Hepatocyte (in vitro differentiated cells): ENCODE measurements at regions not wholly inside any gene's neighbourhood (a gene's known extent, or its start where the extent isn't known, plus 50 kb on each side); places are given as distances from the start of the nearest gene placed in this dataset.

Source experiments
- DNase-seq: peaks from one replicate; pipeline ENCODE4 v3.0.0-alpha.2; 2016; ENCODE audit warnings: low spot score
- H2AFZ ChIP-seq: fragments of 200-600 bp; sonication (generic); 2 replicates; pipeline ENCODE4 v1.6.0; 2016; ENCODE audit warnings: antibody characterized with exemption, mild to moderate bottlenecking
- H3K27ac ChIP-seq: fragments of 200-600 bp; sonication (generic); 2 replicates; pipeline ENCODE4 v1.5.1; 2016; ENCODE audit warnings: mild to moderate bottlenecking
- H3K27me3 ChIP-seq: fragments of 200-600 bp; sonication (generic); 2 replicates; pipeline ENCODE4 v1.6.1; 2016
- H3K36me3 ChIP-seq: fragments of 200-600 bp; sonication (generic); replicated peaks from 2 replicates; pipeline ENCODE4 v1.5.1; 2016; ENCODE audit warnings: low read depth; ENCODE audit not compliant: insufficient read depth
- H3K4me1 ChIP-seq: fragments of 200-600 bp; sonication (generic); 2 replicates; pipeline ENCODE4 v1.5.1; 2016; ENCODE audit warnings: mild to moderate bottlenecking, moderate library complexity; ENCODE audit not compliant: insufficient read depth
- H3K4me2 ChIP-seq: fragments of 200-600 bp; sonication (generic); 2 replicates; pipeline ENCODE4 v1.6.0; 2016
- H3K4me3 ChIP-seq: fragments of 200-600 bp; sonication (generic); 2 replicates; pipeline ENCODE4 v1.5.1; 2016; ENCODE audit warnings: mild to moderate bottlenecking
- H3K79me2 ChIP-seq: fragments of 200-600 bp; sonication (generic); 2 replicates; pipeline ENCODE4 v1.6.0; 2017; ENCODE audit warnings: mild to moderate bottlenecking
- H3K9me2 ChIP-seq: fragments of 200-600 bp; sonication (generic); replicated peaks from 2 replicates; pipeline ENCODE4 v1.6.0; 2017; ENCODE audit warnings: mild to moderate bottlenecking; ENCODE audit not compliant: insufficient read depth
- H3K9me3 ChIP-seq: fragments of 200-600 bp; sonication (generic); 2 replicates; pipeline ENCODE4 v1.5.1; 2016; ENCODE audit warnings: low read depth, mild to moderate bottlenecking
- H4K20me1 ChIP-seq: fragments of 200-600 bp; sonication (generic); 2 replicates; pipeline ENCODE4 v1.6.0; 2016; ENCODE audit warnings: mild to moderate bottlenecking; ENCODE audit not compliant: insufficient read depth, poor library complexity, severe bottlenecking
- CTCF ChIP-seq: fragments of 200-600 bp; sonication (generic); IDR thresholded peaks from 2 replicates; pipeline ENCODE4 v1.5.1; 2016; ENCODE audit warnings: antibody characterized with exemption, mild to moderate bottlenecking; ENCODE audit not compliant: poor library complexity
- EZH2 ChIP-seq: fragments of 200-600 bp; sonication (generic); IDR thresholded peaks from 2 replicates; pipeline ENCODE4 v1.6.1; 2016; ENCODE audit warnings: antibody characterized with exemption, mild to moderate bottlenecking, borderline replicate concordance
- EZH2phosphoT487 ChIP-seq: fragments of 200-600 bp; sonication (generic); IDR thresholded peaks from one replicate; pipeline ENCODE4 v1.6.1; 2018; ENCODE audit warnings: antibody characterized with exemption, mild to moderate bottlenecking, low read depth, moderate library complexity; ENCODE audit not compliant: unreplicated experiment, severe bottlenecking
- WGBS: methylation state at CpG from one replicate; pipeline ENCODE4 v1.1.6; 2016; ENCODE audit warnings: low lambda C conversion rate; ENCODE audit errors: missing lambda C conversion rate; 5-methylcytosine and 5-hydroxymethylcytosine counted together

- Histone ChIP-seq H3K4me1 (no peaks in the 10 kb centered on the region), H3K36me3 (no peaks in the 10 kb centered on the region), H2AFZ (no peak overlapping the region), H3K4me3 (no peak overlapping the region), H3K9me2 (no peaks in the 10 kb centered on the region), H3K4me2 (no peak overlapping the region), H3K27ac (no peak overlapping the region), H4K20me1 (no peaks in the 10 kb centered on the region), H3K79me2 (no peaks in the 10 kb centered on the region), H3K9me3 (no peaks in the 10 kb centered on the region), H3K27me3 (no peaks in the 10 kb centered on the region)
- WGBS, result 98% methylated on average over 3 of the region's 3 CpGs
- TF ChIP-seq EZH2phosphoT487, result no peak
- TF ChIP-seq CTCF, result no peak
- TF ChIP-seq EZH2, result no peak
- DNase-seq, result no peak
These were observed 70.1 kb upstream of the CXCR4 start for GRCh38 chr2:136188086-136188485.

- DNase-seq, result no peak
- TF ChIP-seq EZH2phosphoT487, result no peak
- TF ChIP-seq EZH2, result no peak
- TF ChIP-seq CTCF, result no peak
- Histone ChIP-seq H3K9me2 (no peaks in the 10 kb centered on the region), H3K4me1 (no peaks in the 10 kb centered on the region), H3K4me3 (no peak overlapping the region), H3K36me3 (no peaks in the 10 kb centered on the region), H3K4me2 (no peak overlapping the region), H3K9me3 (no peaks in the 10 kb centered on the region), H4K20me1 (no peaks in the 10 kb centered on the region), H3K27me3 (no peaks in the 10 kb centered on the region), H3K27ac (no peak overlapping the region), H3K79me2 (no peaks in the 10 kb centered on the region), H2AFZ (no peak overlapping the region)
- WGBS, result 96% methylated on average over 4 of the region's 4 CpGs
These were observed 68.2 kb upstream of the CXCR4 start for GRCh38 chr2:136185981-136186776.

- whole genome bisulfite sequencing, result 75% methylated on average over 3 of the region's 3 CpGs
- TF ChIP-seq EZH2, result no peak
- no peak for TF ChIP-seq EZH2phosphoT487
- no peak for TF ChIP-seq CTCF
- H3K27ac ChIP-seq, result no peak overlapping the region
- no peaks in the 10 kb centered on the region for H4K20me1 ChIP-seq
- no peak for DNase-seq
- no peaks in the 10 kb centered on the region for H3K9me3 ChIP-seq
- H3K79me2 ChIP-seq, result no peaks in the 10 kb centered on the region
- H3K36me3 ChIP-seq, result no peaks in the 10 kb centered on the region
- H2AFZ ChIP-seq, result no peak overlapping the region
- no peaks in the 10 kb centered on the region for H3K9me2 ChIP-seq
- no peak overlapping the region for H3K4me2 ChIP-seq
- no peaks in the 10 kb centered on the region for H3K27me3 ChIP-seq
- H3K4me1 ChIP-seq, result no peaks in the 10 kb centered on the region
- no peak overlapping the region for H3K4me3 ChIP-seq
These were observed 65.1 kb upstream of the CXCR4 start for GRCh38 chr2:136183097-136183496.

GRCh38 chr2:136182315-136182714, 64.4 kb upstream of the CXCR4 start:
- DNase-seq, result peak; percentile 35
- TF ChIP-seq EZH2, result no peak
- TF ChIP-seq EZH2phosphoT487, result no peak
- TF ChIP-seq CTCF, result no peak
- H3K36me3 ChIP-seq, result no peaks in the 10 kb centered on the region
- no peak overlapping the region for H3K27ac ChIP-seq
- no peak overlapping the region for H3K4me3 ChIP-seq
- no peaks in the 10 kb centered on the region for H3K79me2 ChIP-seq
- no peak overlapping the region for H2AFZ ChIP-seq
- no peaks in the 10 kb centered on the region for H4K20me1 ChIP-seq
- H3K4me2 ChIP-seq, result no peak overlapping the region
- H3K9me3 ChIP-seq, result no peaks in the 10 kb centered on the region
- no peaks in the 10 kb centered on the region for H3K4me1 ChIP-seq
- H3K27me3 ChIP-seq, result no peaks in the 10 kb centered on the region
- H3K9me2 ChIP-seq, result no peaks in the 10 kb centered on the region
